Daoy (cell line): ENCODE measurements at regions not wholly inside any gene's neighbourhood (a gene's known extent, or its start where the extent isn't known, plus 50 kb on each side); places are given as distances from the start of the nearest gene placed in this dataset.

Experiments used
- DNase-seq: peaks from one replicate; pipeline ENCODE4 v3.0.0-alpha.2; 2015; ENCODE audit warnings: low read depth

- no peak for DNase-seq
Observed at GRCh38 chr11:109554951-109555350, 133.0 kb downstream of the C11orf87 start.

- DNase-seq = no peak
Observed at GRCh38 chr11:109564241-109564640, 142.3 kb downstream of the C11orf87 start.

- no peak for DNase-seq
Observed at GRCh38 chr11:109582470-109582869, 160.5 kb downstream of the C11orf87 start.

GRCh38 chr11:109584001-109584972 is 162.3 kb downstream of the C11orf87 start:
- no peak for DNase-seq

GRCh38 chr11:109586789-109587188 is 164.8 kb downstream of the C11orf87 start:
- DNase-seq = no peak

GRCh38 chr11:109590782-109591181 is 168.8 kb downstream of the C11orf87 start:
- DNase-seq = no peak

- DNase-seq = no peak
Observed at GRCh38 chr11:109597336-109597735, 175.3 kb downstream of the C11orf87 start.

GRCh38 chr11:109604481-109605400 is 182.8 kb downstream of the C11orf87 start:
- DNase-seq = no peak

GRCh38 chr11:109606256-109606655 is 184.3 kb downstream of the C11orf87 start:
- no peak for DNase-seq

- DNase-seq = no peak
Observed at GRCh38 chr11:109609454-109610185, 187.6 kb downstream of the C11orf87 start.

GRCh38 chr11:109612496-109612895 is 190.5 kb downstream of the C11orf87 start:
- no peak for DNase-seq

GRCh38 chr11:109619498-109619897 is 197.5 kb downstream of the C11orf87 start:
- DNase-seq = no peak

- DNase-seq = no peak
Observed at GRCh38 chr11:109629734-109630133, 207.7 kb downstream of the C11orf87 start.

- DNase-seq = no peak
Observed at GRCh38 chr11:109641549-109641948, 219.6 kb downstream of the C11orf87 start.

GRCh38 chr11:109644152-109644551 is 222.2 kb downstream of the C11orf87 start:
- no peak for DNase-seq

GRCh38 chr11:109648804-109649203 is 226.8 kb downstream of the C11orf87 start:
- no peak for DNase-seq

GRCh38 chr11:109654091-109654490 is 232.1 kb downstream of the C11orf87 start:
- no peak for DNase-seq

GRCh38 chr11:109658190-109658589 is 236.2 kb downstream of the C11orf87 start:
- DNase-seq = no peak

- DNase-seq = no peak
Observed at GRCh38 chr11:109667719-109668118, 245.7 kb downstream of the C11orf87 start.

- no peak for DNase-seq
Observed at GRCh38 chr11:109668973-109669634, 247.1 kb downstream of the C11orf87 start.

GRCh38 chr11:109677231-109677630 is 255.2 kb downstream of the C11orf87 start:
- DNase-seq = no peak
